Retina (tissue), 1 donor: ENCODE measurements at regions not wholly inside any gene's neighbourhood (a gene's known extent, or its start where the extent isn't known, plus 50 kb on each side); places are given as distances from the start of the nearest gene placed in this dataset.

ENCODE experiments used
- DNase-seq: peaks from one replicate; pipeline ENCODE4 v3.0.0-alpha.2; 2016

DNA sequence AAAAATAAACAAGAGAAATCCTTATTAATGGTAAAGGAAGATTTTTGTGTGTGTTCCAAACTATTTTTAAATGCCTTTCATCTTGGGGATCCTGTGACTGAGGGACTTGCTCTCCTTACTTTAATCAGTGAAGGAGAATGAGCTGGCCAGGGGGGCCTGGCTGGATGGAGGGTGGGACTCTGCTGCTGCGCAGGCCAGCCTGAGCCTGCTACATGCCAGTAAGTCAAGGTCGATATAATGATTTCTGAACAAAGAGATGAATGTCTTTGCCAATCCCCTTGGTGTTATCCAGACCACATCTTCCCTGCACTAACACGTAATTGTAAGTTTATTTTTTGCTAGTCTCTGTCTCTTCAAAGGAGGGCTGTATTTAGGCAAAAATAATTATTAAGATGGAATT lies 1679.2 kb upstream of the TENM3 start:
- DNase-seq = no peak

DNA sequence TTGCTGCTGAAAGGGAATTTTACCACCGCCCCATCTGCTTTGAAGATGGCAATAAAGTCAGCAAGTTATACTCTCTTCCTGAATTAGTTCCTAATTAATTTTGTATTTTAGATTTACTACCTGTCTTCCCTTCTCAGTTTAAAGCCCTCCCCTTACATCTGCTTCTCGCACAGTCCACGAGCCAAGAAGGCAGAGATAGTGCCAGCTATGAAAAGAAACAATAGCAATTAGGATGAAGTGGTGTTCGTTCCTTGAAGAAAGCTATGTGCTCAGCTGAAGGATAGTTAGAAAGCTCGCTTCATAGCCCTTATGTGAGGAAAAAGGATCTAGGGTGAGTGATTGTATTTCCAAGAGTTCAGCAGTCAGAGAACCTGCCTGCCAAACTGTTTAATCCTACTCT lies 1678.8 kb upstream of the TENM3 start:
- no peak for DNase-seq

DNA sequence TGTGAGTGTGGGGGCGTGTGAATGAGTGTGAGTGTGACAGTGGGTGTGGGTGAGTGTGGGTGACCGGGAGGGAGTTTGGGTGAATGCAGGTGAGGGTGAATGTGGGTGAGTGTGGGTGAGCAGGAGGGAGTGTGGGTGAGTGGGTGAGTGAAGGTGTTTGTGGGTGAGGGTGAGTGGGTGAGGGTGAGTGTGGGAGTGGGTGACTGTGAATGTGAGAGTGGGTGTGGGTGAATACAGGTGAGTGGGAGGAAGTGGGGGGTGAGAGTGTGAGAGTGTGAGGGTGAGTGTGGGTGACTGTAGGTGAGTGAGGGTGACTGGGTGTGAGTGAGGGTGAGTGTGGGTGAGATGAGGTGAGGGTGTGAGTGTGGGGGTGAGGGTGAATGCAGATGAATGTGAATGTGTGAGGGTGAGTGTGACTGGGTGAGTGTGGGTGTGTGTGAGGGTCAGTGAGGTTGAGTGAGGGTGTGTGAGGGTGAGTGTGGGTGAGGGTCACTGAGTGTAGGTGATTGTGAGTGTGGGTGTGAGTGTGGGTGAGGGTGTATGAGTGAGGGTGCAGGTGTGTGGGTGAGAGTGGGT lies 1677.3 kb upstream of the TENM3 start:
- DNase-seq = no peak

DNA sequence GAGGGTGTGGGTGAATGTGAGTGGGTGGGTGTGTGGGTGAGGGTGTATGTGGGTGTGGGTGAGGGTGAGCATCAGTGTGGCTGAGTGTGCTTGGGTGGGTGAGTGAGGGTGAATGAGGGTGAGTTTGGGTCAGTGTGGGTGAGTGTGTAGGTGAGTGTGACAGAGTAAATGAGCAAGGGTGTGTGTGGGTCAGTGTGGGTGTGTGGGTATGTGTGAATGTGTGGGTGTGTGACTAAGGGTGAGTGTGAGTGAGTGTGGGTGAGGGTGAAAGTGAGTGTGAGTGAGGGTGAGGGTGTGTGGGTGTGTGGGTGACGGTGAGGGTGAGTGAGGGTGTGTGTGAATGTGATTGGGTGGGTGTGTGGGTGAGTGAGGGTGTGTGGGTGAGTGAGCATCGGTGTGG lies 1676.7 kb upstream of the TENM3 start:
- DNase-seq = no peak

DNA sequence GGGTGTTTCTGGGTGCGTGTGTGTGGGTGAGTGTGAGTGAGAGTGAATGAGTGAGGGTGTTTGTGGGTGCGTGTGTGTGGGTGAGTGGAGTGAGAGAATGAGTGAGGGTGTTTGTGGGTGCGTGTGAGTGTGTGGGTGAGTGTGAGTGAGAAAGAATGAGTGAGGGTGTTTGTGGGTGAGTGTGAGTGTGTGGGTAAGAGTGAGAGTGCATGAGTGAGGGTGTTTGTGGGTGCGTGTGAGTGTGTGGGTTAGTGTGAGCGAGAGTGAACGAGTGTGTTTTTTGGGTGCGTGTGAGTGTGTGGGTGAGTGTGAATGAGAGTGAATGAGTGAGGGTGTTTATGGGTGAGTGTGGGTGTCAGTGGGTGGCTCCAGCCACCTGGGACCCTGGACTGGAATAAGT lies 1676.1 kb upstream of the TENM3 start:
- no peak for DNase-seq

DNA sequence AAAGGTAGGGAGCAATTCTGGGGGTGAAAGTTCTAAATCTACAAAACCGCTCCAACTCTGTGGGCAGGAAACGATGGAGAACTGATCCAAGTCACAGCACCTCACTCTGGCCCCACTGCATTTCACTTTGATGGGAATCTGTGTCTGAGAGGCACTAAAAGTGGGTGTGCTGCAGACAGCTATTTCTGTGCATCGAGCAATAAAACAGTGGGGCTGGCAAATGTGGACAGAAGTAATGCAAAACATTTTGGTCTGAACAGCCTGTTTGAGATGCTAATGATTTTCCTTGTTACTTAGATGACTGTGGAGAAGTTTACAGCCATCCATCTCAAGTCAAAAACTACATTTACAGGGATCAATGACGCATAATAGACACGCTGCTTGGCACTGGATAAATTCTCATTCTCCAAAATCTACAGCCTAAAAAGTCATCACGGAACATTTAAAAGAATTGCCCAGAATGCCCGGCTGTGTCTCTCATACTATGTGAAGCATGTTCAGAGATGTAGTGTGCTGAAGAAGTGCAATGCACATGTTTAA lies 1671.6 kb upstream of the TENM3 start:
- no peak for DNase-seq

DNA sequence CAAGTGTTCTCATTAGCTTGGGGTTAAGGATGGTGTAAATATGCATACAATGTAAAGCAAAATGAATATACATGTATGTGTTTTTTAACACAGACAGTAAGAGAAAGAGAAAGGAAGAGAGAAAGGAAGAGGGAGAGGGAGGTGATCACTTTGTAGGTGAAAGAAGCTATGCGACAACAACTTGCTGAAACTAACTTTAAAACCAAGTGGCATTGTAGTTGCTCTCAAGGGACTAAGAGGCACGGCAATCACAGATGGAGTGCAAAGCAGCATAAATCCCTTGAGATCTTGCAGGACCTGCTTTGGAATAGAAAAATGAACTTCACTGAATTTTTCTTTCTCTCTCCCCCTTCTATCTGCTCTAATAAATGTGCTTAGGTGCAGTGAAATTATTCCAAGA lies 1665.0 kb upstream of the TENM3 start:
- no peak for DNase-seq

DNA sequence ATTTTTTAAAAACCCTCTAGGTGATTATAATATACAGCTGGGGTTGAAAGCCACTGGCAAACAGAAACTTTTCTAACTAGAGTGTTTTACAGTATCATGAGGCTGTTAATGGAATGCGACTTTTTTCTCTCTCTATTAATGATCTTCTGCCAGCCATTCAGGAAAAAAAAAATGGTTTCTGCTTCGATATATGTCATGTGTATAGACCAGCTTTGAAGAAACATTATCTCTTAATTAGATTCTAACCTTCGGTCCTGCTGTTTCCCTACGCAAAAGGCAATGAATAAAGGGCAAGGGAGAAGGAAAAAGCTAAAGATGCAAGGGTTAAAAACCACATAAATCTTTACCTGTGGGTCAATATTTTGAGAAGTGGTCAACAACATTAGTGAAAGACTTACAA lies 1662.1 kb upstream of the TENM3 start:
- no peak for DNase-seq

DNA sequence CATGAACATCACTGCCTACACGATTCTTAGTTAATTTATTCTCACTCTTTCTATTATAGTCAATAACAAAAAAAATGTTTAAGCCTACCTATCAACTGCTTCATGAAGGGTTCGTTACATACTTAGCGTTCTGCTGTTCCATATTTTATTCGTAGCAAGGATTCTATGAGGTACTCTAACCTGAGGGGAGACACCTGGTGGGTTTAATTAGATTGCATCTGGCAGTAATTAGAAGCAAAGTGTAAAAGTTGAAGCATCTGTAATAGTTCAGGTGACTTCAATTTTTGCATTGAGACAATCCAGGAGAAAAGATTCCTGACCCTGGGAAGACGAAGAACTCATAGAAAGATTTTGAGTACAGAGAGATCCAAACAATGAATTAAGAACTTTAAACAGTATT lies 1655.8 kb upstream of the TENM3 start:
- no peak for DNase-seq

DNA sequence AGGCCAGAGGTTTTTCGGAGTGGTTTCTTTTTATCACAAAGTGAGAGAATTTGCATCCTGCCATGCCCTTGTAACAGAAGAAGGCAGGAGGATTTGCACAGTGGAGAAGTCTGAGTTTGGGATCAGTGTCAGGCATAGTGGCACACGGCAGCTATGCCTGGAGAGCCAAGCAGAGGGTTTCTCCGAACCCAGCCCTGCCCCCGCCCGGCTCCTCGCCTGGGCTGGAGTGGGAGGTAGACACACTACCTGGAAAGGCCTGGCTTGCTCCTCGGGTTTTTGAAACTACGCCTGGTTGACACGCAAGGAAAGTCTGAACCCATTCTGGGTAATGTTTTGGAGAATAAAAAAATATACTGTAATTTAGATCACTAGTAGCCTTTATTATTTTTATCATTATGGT lies 1653.6 kb upstream of the TENM3 start:
- DNase-seq = no peak

DNA sequence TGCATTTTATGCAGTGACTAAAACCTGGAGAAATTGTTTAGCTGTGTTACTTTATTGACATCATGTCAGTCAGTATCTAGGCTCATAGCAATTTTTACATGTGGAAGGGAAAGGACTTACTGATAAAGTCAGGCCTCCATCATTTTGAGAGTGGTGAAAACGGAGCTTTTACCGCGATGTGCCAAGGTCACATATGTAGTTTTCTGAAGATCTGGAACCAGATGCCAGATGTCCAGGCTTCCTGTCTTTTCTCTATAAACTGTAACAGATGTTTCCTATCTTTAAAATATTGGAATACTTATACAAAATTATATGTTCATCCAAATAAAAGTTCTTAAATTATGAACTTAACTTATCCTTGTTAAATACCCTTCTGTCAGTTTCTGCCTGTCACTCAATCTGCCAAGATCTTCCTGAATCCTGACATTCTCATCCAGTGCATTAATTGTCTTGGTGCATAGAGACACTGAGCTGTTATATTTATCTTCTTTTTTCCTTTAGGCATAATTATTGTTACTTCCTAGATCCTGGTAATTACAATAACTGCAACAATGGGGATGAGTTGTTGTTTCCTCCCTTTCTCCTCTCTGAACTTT lies 1646.2 kb upstream of the TENM3 start:
- no peak for DNase-seq

DNA sequence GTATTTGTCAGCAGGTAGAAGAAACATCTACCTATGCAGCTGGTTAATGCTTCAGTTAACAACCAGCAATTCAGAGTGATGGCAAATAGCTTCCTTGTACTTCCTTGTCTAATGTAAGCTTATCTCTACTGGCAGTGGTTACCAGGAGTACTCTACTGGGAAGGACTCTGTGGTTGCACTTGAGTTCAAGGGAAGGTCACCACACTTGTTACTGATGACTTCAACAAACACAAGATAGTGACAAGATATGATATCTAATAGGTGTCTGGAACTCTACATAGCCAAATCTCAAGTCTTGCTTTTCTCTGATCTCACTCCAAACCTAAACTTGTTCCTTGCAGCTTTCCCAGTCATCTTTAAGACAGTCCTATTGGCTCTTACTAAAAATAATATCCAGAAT lies 1644.9 kb upstream of the TENM3 start:
- no peak for DNase-seq

DNA sequence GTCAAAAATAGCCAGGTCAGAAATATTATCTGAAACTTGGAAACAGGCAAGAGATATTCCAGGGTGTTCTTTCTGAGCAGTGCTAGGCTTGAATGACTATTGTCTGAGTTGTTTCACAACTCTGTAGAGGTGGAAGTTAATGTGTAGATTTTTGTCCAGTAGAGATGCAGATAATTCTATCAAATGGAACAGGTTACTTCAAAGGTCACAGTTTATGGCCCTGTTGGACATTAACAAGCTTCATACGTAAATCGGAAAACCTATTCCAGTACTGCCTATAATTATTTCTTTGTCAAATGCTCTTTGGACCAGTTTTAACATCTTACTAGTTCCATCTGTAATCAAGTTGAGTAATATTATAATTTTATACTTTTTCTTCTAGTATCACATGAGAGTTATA lies 1639.4 kb upstream of the TENM3 start:
- no peak for DNase-seq

DNA sequence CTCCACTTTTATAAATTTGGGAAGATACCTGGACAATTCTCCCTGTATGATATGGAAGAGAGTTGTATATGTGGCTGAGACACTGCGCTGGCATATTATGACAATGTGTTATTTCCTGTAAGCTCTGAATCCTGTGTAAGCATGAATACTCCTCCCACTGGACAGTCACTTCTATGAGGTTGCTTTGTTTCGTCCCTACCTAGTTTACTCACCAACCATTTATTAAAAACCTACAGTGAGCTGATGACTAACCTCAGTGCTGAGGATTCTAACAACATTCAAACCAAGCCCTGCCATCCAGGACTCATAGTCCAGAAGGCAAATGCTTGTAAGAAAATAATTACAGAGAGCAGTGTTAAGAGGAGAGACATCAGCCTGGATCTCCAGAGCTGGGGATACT lies 1632.9 kb upstream of the TENM3 start:
- no peak for DNase-seq

DNA sequence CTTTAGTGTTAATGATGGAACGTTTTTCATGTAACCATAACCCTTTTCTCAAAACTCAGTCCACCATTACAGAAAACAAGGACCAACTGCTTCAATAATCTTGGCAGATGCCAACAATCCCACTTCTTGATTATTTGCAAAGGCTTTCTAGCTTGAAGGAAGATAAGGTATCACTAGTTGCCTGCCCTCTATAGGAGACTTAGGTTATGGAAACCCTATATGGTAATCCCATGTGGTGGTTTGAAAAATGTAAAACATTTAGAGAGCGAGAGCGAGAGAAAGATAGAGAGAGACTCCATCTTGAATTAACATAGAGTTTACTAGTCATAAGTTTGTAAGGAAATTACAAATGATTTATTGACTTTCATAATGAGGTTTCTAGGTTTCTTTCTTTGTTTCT lies 1627.5 kb upstream of the TENM3 start:
- DNase-seq = no peak

DNA sequence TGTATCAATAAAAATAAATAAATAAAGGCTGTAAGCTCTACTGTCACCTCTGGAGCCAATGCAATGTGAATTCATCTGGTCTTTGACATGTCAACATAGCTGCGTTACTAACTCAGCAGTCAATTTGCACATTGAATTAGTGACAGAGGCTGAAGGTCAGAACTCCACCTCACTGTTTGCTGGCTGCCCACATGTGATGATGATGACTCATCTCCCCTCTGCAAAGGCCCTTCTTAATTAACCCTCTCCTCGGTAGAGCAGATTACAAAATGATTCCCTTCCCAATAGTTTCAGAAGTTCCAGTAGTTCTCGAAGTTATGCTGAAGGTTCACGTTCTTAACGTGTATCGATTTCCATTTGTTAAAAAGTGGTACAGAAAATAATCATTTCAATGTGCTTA lies 1626.0 kb upstream of the TENM3 start:
- DNase-seq = no peak

DNA sequence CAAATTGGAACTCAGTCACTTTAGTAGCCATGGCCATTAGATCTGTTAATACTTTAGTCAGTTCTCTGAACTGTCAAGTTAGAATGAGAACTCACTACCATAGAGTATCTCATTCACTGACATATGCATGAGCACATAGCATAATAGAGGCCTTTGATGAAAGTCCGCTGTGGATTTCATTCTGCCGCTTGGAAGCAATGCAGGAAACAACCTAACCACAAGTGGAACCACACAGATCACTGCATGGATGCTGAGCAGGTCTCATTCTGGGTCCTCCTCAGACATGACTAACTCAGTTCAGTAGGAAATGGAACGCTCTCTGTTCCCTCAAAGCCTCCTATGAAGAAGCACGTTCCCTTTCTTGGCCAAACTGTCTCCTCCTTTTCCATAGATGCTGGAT lies 1624.8 kb upstream of the TENM3 start:
- DNase-seq = no peak

DNA sequence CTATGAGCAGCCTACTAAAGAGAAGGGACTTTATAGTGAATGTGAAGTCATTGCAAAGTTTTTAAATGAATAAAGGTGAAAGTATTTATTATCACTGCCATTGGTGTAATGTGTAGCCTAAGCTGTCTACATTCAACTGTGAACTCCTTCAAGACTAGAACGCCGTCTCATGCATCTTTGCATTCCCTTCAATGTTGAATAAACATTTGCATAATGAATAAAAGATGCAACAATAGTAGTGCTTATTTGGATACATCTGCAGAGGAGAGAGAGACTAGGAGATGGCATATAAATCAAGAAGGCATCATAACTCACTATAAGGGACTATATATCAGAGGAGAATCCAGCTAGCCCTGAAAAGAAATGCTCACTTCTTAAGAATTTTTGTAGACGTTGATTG lies 1623.8 kb upstream of the TENM3 start:
- no peak for DNase-seq

DNA sequence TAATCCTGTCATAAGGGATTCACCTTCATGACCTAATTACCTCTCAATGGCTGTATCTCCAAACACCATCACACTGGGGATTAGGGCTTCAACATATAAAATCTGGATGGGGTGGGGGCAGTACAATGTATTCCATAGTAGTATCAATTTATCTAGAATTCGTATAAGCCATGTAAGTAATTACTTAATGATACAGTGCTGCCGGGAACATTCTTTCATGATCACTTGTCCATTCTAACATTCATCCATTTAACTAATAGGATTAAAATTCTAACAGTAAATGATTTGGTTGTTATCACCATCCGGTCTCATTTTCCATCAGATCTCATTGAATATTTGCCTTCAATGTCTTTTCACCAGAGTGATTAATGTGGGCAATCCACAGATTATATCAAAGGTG lies 1620.9 kb upstream of the TENM3 start:
- DNase-seq = no peak

DNA sequence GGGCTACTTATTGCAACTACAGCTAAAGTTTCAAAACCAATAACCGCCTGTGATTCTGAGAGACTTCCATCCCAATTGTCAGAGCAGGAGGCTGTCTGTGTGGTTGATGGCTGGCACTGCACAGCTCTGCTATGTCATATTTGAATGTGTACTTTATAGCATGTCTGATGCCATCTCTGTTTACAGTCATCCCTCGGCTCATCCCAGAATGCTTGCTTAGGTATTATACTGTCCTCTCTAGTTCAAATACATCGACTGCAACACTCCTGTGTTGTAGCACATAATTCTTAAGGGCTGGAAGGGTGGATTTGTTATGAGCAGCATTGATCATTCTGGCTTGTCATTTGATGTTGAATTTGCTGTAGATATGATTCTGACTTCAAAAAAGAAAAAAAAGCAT lies 1617.5 kb upstream of the TENM3 start:
- DNase-seq = no peak

DNA sequence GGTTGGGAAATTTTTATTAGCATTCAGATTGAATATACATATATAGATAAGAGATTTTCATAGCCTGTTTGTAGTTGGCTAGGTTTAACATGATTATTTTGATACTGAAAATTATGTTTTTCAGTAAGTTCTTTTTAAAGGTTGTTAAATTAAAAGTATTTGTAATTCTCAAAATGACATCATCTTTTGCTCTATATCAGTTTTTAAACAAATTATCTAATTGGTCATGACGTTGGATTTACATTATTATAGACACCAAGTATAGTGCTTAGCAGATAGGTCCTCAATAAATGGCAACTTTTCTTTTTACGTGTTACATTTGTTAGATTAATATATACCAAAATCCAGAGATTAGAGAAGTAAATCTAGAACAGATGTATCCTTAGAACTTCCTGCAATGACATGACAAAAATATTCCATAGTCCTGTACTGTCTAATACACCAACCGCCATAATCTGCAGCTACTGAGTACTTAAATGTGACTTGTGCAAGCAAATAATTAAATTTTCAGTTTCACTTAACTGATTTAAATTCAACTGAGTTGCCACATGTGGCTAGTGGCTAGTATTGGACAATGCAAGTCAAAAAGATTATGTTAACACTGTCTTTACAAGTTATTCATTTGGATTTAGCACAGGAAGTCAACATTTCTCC lies 1613.1 kb upstream of the TENM3 start:
- DNase-seq = no peak

DNA sequence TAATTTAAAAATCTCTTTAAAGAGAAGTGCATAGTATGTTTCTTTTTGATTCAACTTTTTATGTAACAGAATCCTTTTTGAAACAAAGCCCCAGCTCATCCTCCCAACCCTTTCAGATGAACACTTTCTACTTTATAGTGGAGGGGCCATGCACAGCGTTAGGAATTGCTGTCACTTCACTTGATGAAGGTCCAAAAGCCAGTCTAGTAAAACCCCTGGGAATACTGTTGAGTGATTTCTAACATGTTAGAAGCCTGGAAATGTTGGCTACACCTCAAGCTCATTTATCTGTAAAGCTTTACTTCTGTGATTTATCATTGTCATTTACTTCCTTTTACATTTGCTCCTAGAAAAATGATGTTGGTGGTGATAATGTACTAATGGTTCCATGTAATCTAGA lies 1608.9 kb upstream of the TENM3 start:
- no peak for DNase-seq

DNA sequence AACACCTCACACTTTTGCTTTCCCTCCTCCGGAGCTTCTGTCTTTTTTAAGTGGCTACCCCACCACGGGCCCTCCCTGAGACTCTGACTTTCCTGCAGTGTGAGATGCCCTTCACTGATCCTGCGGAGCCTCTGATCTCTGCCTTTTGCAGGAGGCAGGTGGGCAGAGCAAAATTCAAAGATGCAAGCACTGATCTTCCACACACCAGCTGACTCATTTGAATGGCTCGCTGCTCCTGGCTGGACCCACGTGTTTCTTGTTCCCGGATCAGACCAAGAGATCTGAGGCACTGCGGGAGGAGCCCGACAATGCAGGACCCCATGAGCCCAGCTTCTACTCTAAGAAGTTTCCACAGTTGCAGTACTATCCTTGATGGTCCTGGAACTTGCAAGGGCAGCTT lies 1607.9 kb upstream of the TENM3 start:
- DNase-seq = no peak

DNA sequence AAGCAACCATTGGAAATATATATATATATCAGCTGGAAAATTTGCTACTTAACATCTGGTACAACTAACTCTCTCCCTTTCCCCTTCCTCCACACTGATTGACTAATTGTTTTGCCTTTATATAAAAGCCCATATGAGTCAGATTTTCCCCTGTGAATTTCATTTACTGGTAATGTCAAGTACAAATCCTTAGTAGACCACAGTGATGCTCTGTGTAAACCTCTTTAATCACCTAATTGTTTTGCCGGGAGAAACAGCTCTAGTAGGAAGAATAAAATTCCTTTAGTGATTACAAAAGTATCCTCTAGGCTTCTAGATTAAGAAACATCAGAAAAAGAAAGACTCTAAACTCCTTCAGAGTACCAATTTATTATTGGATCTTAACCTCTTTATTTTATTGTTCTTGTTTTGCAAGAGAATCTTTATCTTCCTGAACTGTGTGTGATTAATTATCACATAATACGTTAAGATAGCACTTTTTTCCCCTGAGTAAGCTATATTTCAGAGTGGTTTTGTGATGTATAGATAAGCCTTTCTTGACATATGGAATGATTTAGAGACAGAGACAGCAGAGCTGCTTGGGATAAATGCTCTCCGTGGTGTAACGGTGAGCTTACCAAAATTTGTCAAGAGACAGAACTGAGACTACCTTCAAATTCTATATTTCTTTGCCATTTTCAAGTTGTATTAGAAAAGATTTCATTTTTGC lies 1606.4 kb upstream of the TENM3 start:
- no peak for DNase-seq
